Activated T-helper 1 cell treated with anti-CD3 and anti-CD28 coated beads, Interleukin-12 subunit alpha, Interleukin-12 subunit beta, Interleukin-2, Interleukin-4 antibody, amounts not matched to agents 30 ng/mL and 10 ng/mL and 1 ng/mL, durations not matched to agents 14 hours and 24 hours and 36 hours (primary cell): ENCODE measurements at regions not wholly inside any gene's neighbourhood (a gene's known extent, or its start where the extent isn't known, plus 50 kb on each side); places are given as distances from the start of the nearest gene placed in this dataset.
"Not testable (repeated sequence)": the region's sequence is repeated elsewhere in the genome, so short reads cannot be mapped to it uniquely, and the experiment has no call there.

Source experiments
- DNase-seq: peaks from one replicate; pipeline ENCODE4 v3.0.0; 2021; ENCODE audit warnings: low spot score
- H3K27ac Mint-ChIP-seq: one replicate; pipeline ENCODE4 v1.8.0; 2021; ENCODE audit warnings: mild to moderate bottlenecking, mixed read lengths
- H3K27me3 Mint-ChIP-seq: one replicate; pipeline ENCODE4 v1.8.0; 2022; ENCODE audit warnings: mild to moderate bottlenecking, moderate library complexity, mixed read lengths; ENCODE audit not compliant: insufficient read depth
- H3K36me3 Mint-ChIP-seq: one replicate; pipeline ENCODE4 v1.8.0; 2021; ENCODE audit warnings: low read depth, mixed read lengths
- H3K4me1 Mint-ChIP-seq: one replicate; pipeline ENCODE4 v1.8.0; 2021; ENCODE audit warnings: low read depth, mixed read lengths
- H3K4me3 Mint-ChIP-seq: one replicate; pipeline ENCODE4 v1.8.0; 2021; ENCODE audit warnings: mild to moderate bottlenecking, moderate library complexity, mixed read lengths
- H3K9me3 Mint-ChIP-seq: one replicate; pipeline ENCODE4 v1.8.0; 2021; ENCODE audit warnings: mixed read lengths
- intact Hi-C: fragments of 100-400 bp; cut with micrococcal nuclease; formaldehyde crosslinking; loops from one replicate; pipeline ENCODE4 v1.15.1; 2024

- no peak overlapping the region for H3K27ac Mint-ChIP-seq
- H3K4me1 Mint-ChIP-seq: no peaks in the 10 kb centered on the region
- no peaks in the 10 kb centered on the region for H3K9me3 Mint-ChIP-seq
- no peaks in the 10 kb centered on the region for H3K36me3 Mint-ChIP-seq
- no peaks in the 10 kb centered on the region for H3K27me3 Mint-ChIP-seq
- no peak for DNase-seq
- intact Hi-C loops: no loop called here
- H3K4me3 Mint-ChIP-seq: no peak overlapping the region
These were observed 182.1 kb downstream of the OSR1 start for GRCh38 chr2:19176172-19176852.

GRCh38 chr2:19174176-19174575, 184.2 kb downstream of the OSR1 start:
- intact Hi-C loops: no loop called here
- Mint-ChIP-seq H3K9me3 (no peaks in the 10 kb centered on the region), H3K27ac (no peak overlapping the region), H3K4me1 (no peaks in the 10 kb centered on the region), H3K27me3 (no peaks in the 10 kb centered on the region), H3K36me3 (no peaks in the 10 kb centered on the region), H3K4me3 (no peak overlapping the region)
- no peak for DNase-seq

- no peak overlapping the region for H3K27ac Mint-ChIP-seq
- intact Hi-C loops: no loop called here
- no peaks in the 10 kb centered on the region for H3K9me3 Mint-ChIP-seq
- H3K4me3 Mint-ChIP-seq: no peak overlapping the region
- DNase-seq: no peak
- no peaks in the 10 kb centered on the region for H3K4me1 Mint-ChIP-seq
- H3K27me3 Mint-ChIP-seq: no peaks in the 10 kb centered on the region
- H3K36me3 Mint-ChIP-seq: no peaks in the 10 kb centered on the region
These were observed 187.0 kb downstream of the OSR1 start for GRCh38 chr2:19171409-19171808.

- no peak for DNase-seq
- H3K4me3 Mint-ChIP-seq: no peak overlapping the region
- no peak overlapping the region for H3K27ac Mint-ChIP-seq
- no peaks in the 10 kb centered on the region for H3K36me3 Mint-ChIP-seq
- no peaks in the 10 kb centered on the region for H3K9me3 Mint-ChIP-seq
- H3K4me1 Mint-ChIP-seq: no peaks in the 10 kb centered on the region
- H3K27me3 Mint-ChIP-seq: no peaks in the 10 kb centered on the region
- intact Hi-C loops: no loop called here
These were observed 189.2 kb downstream of the OSR1 start for GRCh38 chr2:19169134-19169768.

GRCh38 chr2:19164099-19164498, 194.3 kb downstream of the OSR1 start:
- H3K27me3 Mint-ChIP-seq, H3K4me1 Mint-ChIP-seq, intact Hi-C loops, H3K4me3 Mint-ChIP-seq, H3K9me3 Mint-ChIP-seq, DNase-seq, H3K27ac Mint-ChIP-seq, H3K36me3 Mint-ChIP-seq: not testable (repeated sequence)

GRCh38 chr2:19158896-19159295, 199.5 kb downstream of the OSR1 start:
- DNase-seq: no peak
- Mint-ChIP-seq H3K36me3 (no peaks in the 10 kb centered on the region), H3K9me3 (peaks cover 5% of the 10 kb centered on the region), H3K27me3 (no peaks in the 10 kb centered on the region), H3K27ac (no peak overlapping the region), H3K4me3 (no peak overlapping the region), H3K4me1 (no peaks in the 10 kb centered on the region)
- intact Hi-C loops: no loop called here

GRCh38 chr2:19158211-19158610, 200.2 kb downstream of the OSR1 start:
- Mint-ChIP-seq H3K27ac (no peak overlapping the region), H3K9me3 (peaks cover 5% of the 10 kb centered on the region), H3K27me3 (no peaks in the 10 kb centered on the region), H3K4me1 (no peaks in the 10 kb centered on the region), H3K36me3 (no peaks in the 10 kb centered on the region), H3K4me3 (no peak overlapping the region)
- intact Hi-C loops: no loop called here
- no peak for DNase-seq

GRCh38 chr2:19156646-19157045, 201.8 kb downstream of the OSR1 start:
- H3K4me1 Mint-ChIP-seq: no peaks in the 10 kb centered on the region
- intact Hi-C loops: no loop called here
- peaks cover 13% of the 10 kb centered on the region for H3K9me3 Mint-ChIP-seq
- H3K27ac Mint-ChIP-seq: no peak overlapping the region
- H3K4me3 Mint-ChIP-seq: no peak overlapping the region
- H3K36me3 Mint-ChIP-seq: no peaks in the 10 kb centered on the region
- DNase-seq: no peak
- no peaks in the 10 kb centered on the region for H3K27me3 Mint-ChIP-seq

GRCh38 chr2:19150726-19151125, 207.7 kb downstream of the OSR1 start:
- intact Hi-C loops: no loop called here
- Mint-ChIP-seq H3K27ac (no peak overlapping the region), H3K4me3 (no peak overlapping the region), H3K36me3 (no peaks in the 10 kb centered on the region), H3K27me3 (no peaks in the 10 kb centered on the region), H3K4me1 (no peaks in the 10 kb centered on the region), H3K9me3 (peaks cover 14% of the 10 kb centered on the region)
- DNase-seq: no peak

GRCh38 chr2:19146867-19147266, 211.6 kb downstream of the OSR1 start:
- intact Hi-C loops: no loop called here
- H3K4me3 Mint-ChIP-seq: no peak overlapping the region
- no peaks in the 10 kb centered on the region for H3K36me3 Mint-ChIP-seq
- H3K27ac Mint-ChIP-seq: no peak overlapping the region
- peaks cover 6% of the 10 kb centered on the region for H3K9me3 Mint-ChIP-seq
- no peaks in the 10 kb centered on the region for H3K27me3 Mint-ChIP-seq
- no peaks in the 10 kb centered on the region for H3K4me1 Mint-ChIP-seq
- DNase-seq: no peak

- no peaks in the 10 kb centered on the region for H3K27me3 Mint-ChIP-seq
- no peaks in the 10 kb centered on the region for H3K4me1 Mint-ChIP-seq
- H3K4me3 Mint-ChIP-seq: no peak overlapping the region
- intact Hi-C loops: no loop called here
- no peaks in the 10 kb centered on the region for H3K9me3 Mint-ChIP-seq
- DNase-seq: no peak
- no peak overlapping the region for H3K27ac Mint-ChIP-seq
- no peaks in the 10 kb centered on the region for H3K36me3 Mint-ChIP-seq
These were observed 217.0 kb downstream of the OSR1 start for GRCh38 chr2:19141234-19142004.

- Mint-ChIP-seq H3K36me3 (no peaks in the 10 kb centered on the region), H3K4me1 (no peaks in the 10 kb centered on the region), H3K27ac (no peak overlapping the region), H3K27me3 (no peaks in the 10 kb centered on the region), H3K4me3 (no peak overlapping the region), H3K9me3 (no peaks in the 10 kb centered on the region)
- intact Hi-C loops: no loop called here
- DNase-seq: no peak
These were observed 217.8 kb downstream of the OSR1 start for GRCh38 chr2:19140463-19141208.

GRCh38 chr2:19139386-19139785, 219.0 kb downstream of the OSR1 start:
- Mint-ChIP-seq H3K9me3 (no peaks in the 10 kb centered on the region), H3K4me1 (no peaks in the 10 kb centered on the region), H3K36me3 (no peaks in the 10 kb centered on the region), H3K4me3 (no peak overlapping the region), H3K27me3 (no peaks in the 10 kb centered on the region), H3K27ac (no peak overlapping the region)
- intact Hi-C loops: no loop called here
- DNase-seq: no peak
